ENCODE measurements at regions not wholly inside any gene's neighbourhood (a gene's known extent, or its start where the extent isn't known, plus 50 kb on each side); places are given as distances from the start of the nearest gene placed in this dataset.

- TF ChIP-seq POLR2AphosphoS5 (IDR thresholded peaks at IDR 0.05; ENCODE audit: low read depth, low read length): no peak
Observed at GRCh38 chr9:79977074-79977435, 405.3 kb downstream of the TLE4 start (continued).
